HFF-Myc (cell line): ENCODE measurements at regions not wholly inside any gene's neighbourhood (a gene's known extent, or its start where the extent isn't known, plus 50 kb on each side); places are given as distances from the start of the nearest gene placed in this dataset.

Source experiments
- DNase-seq: peaks from one replicate; pipeline ENCODE4 v3.0.0-alpha.2; 2011; ENCODE audit warnings: low read depth; ENCODE audit errors: extremely low read depth
- H3K4me3 ChIP-seq: replicated peaks from 2 replicates; pipeline ENCODE4 v1.5.1; 2011; ENCODE audit warnings: low read depth, mild to moderate bottlenecking, control low read depth, low read length
- TF ChIP-seq, protein P1 (sequence below): IDR thresholded peaks from 2 replicates; pipeline ENCODE4 v1.5.1; 2012; ENCODE audit warnings: mild to moderate bottlenecking, low read depth, low read length, control low read depth; ENCODE audit errors: missing control alignments

DNA sequence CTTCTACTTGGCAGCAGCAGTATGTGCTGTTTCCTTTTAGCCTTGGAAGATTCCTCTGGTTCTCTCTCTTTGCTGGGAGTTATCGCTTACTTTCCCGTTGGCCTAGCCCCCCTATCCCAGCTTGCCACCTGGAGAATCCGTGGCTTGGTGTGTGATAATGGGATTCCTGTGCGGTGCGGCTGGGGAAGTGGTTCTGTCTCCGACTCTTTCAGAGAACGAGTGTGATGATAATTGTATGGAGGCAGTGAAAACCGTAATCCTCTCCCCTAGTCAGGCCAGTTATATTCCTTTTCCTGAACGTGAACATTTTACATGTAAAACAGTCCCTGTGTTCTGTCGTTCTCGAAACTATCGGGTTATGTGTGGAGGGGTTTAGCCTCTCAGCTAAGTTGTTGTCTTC, 300.1 kb upstream of the C2CD4B start:
- TF ChIP-seq, protein P1, sequence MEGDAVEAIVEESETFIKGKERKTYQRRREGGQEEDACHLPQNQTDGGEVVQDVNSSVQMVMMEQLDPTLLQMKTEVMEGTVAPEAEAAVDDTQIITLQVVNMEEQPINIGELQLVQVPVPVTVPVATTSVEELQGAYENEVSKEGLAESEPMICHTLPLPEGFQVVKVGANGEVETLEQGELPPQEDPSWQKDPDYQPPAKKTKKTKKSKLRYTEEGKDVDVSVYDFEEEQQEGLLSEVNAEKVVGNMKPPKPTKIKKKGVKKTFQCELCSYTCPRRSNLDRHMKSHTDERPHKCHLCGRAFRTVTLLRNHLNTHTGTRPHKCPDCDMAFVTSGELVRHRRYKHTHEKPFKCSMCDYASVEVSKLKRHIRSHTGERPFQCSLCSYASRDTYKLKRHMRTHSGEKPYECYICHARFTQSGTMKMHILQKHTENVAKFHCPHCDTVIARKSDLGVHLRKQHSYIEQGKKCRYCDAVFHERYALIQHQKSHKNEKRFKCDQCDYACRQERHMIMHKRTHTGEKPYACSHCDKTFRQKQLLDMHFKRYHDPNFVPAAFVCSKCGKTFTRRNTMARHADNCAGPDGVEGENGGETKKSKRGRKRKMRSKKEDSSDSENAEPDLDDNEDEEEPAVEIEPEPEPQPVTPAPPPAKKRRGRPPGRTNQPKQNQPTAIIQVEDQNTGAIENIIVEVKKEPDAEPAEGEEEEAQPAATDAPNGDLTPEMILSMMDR, result no peak
- DNase-seq, result no peak
- peak overlapping the region; percentile 4; the same call in 1 of the 2 replicates for H3K4me3 ChIP-seq

DNA sequence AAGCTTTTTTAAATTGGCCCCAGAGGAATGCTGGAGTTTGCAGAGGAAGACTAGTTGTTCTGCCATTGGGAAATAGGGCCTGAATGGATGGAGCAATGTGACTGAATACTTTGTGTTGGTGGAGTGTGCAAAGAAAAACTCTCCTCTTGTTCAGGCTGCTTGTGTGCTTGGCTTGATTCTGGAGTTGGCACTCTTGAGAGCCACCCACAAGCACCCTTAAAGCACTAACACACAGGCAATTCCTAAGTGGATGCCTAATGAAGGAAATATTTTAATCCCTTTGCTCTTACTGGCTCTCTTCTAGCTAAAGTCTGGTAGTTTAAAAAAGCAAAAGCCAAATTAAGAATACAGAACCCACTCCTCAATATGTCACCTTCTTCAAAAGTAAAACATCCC, 304.4 kb upstream of the C2CD4B start:
- H3K4me3 ChIP-seq, result no peak overlapping the region
- no peak for DNase-seq
- TF ChIP-seq, protein P1, result no peak

DNA sequence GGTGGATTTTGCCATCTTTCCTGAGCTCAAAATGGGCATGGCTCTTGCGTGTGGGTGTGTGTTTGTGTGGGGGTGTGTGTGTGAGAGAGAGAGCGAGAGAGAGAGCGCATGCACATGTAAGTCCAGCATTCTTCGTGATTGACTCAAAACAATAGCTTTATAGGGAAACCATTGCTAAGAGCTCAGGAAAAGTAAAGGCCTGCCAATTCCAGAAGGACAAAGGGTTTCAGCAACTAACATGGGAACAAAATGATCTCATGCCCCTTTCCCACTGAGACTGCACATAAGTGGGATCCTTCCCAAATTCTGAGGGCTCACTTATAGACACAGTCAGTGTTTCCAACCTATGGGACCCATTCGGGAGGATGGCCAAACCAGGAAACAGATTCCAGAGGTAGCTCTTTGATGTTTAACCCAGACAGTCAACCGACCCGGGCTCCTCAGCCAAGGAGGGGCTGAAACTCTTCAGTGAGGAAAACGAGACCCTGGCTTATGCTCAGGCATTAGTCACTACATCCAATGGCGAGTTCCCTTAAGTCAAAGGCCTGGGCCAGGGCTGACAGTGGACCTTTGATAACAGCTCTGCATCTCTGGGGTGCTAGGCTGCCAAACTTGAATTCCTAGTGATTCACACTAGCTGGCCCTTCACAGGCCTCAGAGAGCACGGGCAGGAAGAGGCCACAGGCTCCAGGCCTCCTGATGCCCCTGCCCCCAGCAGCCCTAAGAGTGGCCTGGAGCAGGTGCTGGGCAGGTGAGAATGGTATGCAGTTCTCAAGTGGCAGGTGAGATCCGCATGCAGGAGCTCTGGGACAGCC, 305.0 kb upstream of the C2CD4B start:
- TF ChIP-seq, protein P1, result no peak
- H3K4me3 ChIP-seq, result no peak overlapping the region
- no peak for DNase-seq

DNA sequence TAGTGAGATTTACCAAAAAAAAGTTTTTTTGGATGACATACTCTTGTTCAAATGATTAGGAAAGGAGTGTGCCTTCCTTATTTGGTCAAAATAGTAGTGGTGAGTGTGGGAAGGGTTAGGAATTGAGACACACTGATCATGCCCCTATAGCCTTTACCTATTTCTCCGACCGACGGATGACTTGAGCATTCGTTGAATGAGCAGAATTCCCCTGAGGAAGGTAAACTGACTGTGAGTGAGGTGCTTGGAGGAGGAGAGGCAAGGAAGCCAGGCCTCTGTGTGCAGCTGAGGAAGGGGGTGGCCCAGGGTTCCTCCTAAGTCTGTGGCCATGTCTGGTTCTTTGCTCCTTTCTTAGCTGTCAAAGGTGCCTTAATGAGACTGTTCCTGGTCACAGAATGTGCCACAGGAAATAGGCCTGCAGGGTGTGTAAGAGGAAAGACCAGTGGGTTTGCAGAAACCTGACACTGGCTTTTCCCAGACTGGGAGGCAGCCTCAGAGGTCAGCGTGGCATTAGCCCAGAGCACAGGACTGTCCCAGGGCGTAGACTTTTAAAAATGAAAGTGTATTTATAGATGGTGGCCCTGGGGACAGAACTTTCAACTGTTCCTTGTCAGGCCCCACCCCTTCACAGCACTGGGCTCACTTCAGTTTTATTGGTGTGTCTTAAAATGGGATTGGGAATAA, 307.7 kb upstream of the C2CD4B start:
- no peak overlapping the region for H3K4me3 ChIP-seq
- TF ChIP-seq, protein P1, result no peak
- no peak for DNase-seq

DNA sequence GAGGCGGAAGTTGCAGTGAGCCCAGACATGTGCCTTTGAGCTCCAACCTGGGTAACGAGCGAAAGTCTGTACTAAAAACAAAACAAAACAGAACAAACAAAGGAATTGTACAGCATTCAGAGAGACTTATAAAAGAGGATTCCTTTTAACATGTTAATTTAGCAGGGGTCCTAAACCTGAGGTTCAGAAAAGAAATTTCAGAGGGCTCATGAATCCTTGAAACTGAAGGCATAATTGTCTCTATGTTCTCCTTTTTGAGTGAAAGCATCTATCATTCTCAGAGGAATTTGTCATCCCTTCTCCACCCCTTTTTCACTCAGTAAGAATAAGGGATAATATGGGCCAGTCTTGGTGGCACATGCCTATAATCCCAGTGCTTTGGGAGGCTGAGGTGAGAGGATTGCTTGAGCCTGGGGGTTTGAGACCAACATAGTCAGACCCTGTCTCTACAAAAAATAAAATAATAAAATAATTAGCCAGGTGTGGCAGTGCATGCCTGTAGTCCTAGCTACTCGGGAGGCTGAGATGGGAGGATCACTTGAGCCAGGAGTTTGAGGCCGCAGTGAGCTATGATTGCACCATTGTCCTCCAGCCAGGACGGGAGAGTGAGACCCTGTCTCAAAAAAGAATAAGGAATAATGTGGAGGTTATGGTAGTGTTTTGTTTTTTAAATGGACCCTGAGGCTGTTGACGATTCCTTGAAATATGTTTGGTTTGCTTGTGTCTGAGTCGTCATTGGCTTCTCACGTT, 309.1 kb upstream of the C2CD4B start:
- TF ChIP-seq, protein P1, result no peak
- no peak for DNase-seq
- H3K4me3 ChIP-seq, result no peak overlapping the region

DNA sequence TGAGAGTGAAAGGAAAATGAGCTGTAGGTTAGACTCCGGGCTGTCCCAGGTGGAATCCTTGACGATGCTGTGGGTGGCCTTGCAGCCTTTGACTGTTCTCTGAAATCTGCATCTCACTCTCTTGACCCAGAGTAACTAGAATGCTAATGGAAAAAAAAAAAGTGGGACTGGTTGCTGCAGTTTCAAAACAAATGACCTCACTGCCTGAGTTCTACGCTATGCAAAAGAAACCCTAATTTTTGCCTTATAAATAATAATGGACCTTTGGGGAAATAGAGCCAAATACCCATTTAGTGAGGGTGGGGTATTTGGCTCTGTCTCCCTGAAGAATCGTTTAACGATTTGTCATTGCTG, 309.7 kb upstream of the C2CD4B start:
- no peak overlapping the region for H3K4me3 ChIP-seq
- TF ChIP-seq, protein P1, result no peak
- no peak for DNase-seq
